Stimulated activated CD4-positive, alpha-beta T cell treated with anti-CD3 and anti-CD28 coated beads, Interleukin-2, amount 100 ng/mL, for 48 hours (primary cell): ENCODE measurements at regions not wholly inside any gene's neighbourhood (a gene's known extent, or its start where the extent isn't known, plus 50 kb on each side); places are given as distances from the start of the nearest gene placed in this dataset.

Experiments used
- DNase-seq, 2 donors: peaks; one replicate each; pipeline ENCODE4 v3.0.0-alpha.2; 2020

DNA sequence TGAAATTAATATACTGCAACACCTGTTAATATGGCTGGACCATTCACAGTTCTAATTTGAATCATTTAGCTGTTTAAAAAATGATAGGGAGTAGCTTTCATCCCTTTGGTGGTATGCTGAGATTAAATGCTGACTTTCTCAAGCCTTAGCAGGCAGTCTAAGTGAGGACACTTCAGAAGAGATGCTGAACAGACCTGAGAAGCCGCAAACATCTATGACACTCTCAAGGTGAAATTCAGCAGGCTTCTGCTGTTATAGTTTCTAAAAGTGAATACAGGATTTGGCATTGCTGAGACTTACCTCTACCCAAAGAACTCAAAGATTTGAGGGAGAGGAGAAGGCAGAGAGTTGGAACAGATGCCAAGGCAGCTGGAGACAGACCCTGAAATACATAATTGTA lies 431.2 kb upstream of the FAM98A start:
- DNase-seq, result no peak

DNA sequence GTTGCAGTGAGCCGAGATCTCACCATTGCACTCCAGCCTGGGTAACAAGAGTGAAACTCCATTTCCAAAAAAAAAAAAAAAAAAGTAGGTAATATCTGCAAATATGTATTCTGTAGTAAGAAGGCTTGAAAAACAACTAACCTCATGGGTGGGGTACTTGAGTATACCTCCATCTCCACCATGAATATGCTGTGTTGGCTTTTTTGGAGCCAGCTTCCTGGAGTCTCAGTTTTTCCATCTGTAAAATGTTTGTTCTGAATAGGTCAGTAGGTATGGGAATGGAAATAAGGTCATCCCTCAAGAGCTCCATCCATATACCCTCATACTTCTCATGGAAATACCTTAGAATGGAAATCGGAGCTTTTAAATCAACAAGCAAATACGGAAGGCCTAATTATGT lies 430.0 kb upstream of the FAM98A start:
- DNase-seq, result no peak

DNA sequence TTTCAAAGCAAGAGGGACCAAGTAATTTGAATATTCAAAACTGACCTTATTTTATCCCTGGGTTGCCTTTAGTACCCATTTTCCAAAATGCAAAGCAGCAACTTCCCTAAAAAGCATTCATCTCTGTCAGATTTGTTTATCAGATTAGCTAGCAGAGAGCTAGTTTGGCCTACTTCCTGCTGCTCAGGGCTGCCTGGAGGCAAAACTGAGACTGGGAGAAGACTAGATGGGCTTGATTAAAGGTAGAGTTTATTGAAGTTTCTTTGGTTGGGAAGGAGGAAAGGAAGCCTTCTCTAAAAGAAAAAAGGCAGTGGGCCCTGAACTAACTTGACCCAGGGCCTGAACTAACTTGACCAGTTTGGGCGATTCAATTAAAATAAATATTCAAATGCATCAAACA lies 426.1 kb upstream of the FAM98A start:
- no peak for DNase-seq

DNA sequence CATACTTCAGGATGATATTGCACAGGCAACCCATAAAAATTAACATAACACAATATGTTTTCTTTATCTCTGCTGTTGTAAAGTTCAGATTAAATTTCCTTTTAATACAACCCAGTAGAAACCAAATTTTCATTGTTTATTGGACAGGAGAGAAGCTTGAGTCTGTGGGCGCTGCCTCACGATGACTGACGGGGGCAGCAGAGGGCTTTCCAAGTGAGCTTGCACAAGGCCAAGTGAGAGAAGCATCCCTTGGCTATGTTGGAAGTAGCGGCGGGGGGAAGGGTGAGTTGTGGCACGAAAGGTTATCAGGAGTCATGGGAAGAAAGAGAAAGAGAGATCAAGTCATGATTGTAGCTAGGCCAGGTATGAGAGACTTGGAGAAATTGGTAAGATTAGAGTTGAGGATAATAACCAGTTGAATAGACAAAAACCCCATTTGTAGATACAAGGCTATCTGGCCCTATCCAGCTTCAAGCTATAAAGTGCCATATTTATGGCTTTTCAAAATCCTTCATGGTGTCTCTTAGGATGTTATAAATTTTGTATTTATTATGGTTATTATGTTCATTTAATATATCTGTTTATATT lies 413.7 kb upstream of the FAM98A start:
- DNase-seq, result peak; percentile 2 to 7

DNA sequence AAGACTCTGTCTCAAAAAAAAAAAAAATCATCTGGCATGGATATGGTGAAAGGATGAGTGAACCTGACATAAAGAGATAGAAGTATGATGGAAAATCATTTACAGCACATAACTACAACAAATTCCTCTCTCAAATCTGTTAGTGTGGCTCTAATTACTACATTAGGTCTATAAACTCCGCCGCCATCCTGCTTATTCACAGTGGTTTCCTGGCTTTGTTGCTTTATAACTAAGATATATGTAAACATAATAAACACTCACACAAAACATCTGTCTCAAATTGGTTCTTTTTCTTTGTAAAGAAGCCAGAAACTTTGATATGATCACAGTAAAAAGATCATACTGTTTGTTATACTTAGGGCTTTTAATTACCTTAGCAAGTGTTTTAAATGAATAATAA lies 412.6 kb upstream of the FAM98A start:
- DNase-seq, result no peak

DNA sequence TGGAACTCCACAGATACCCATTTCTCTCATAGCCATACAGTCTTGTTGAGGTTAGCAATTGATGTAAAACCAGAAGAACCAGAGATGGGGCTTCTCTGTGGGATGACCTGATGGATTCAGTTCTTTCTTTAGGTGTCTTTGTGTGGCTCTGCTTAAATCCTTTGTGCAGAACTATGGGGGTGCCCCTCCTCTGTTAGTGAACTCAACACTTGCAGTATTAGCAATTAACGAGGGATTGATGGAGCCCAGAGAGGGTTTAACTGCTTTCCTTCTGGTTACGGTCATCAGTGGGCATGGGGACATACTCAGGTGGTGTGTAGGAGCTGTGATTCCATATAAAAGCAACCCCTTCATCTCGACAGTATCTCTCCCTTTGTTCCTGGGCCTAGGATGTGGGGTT lies 406.8 kb upstream of the FAM98A start:
- DNase-seq, result no peak

DNA sequence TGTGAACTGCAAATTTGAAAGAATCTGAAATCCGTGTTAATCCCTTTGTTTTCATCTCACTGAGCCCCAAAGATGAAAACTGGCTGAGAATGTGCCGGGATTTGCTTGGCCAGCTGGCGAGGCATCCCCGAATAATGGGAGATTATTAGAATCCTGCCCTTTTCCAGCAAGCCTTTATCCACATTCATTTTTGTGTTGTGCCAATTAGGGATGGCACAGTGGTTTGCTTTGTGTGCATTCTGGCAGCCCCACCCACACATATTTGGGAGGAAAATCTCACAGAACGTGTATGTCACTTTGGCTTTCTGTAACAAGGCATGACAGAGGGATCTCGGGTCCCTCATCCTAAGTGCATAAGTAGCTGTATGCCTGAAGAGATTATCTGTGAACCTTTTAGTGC lies 405.8 kb upstream of the FAM98A start:
- no peak for DNase-seq

DNA sequence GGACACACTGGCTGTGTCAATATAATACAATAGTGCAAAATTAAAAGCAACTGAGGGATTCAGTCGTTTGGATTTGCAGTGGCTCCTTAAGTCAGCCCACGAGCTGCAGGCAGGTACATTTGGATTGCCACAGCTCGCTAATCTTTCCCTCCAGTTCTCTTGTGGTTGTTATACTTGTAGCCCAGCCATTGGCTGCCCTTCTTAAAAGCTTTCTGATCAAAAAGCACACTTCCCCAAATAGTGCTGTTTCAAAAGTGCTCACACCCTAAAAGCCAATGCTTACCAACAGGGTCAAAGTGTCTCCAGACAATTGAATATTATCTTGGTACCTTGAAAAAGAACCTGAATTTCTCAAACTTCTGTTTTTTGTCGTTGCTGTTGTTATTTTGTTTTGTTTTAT lies 404.7 kb upstream of the FAM98A start:
- no peak for DNase-seq

DNA sequence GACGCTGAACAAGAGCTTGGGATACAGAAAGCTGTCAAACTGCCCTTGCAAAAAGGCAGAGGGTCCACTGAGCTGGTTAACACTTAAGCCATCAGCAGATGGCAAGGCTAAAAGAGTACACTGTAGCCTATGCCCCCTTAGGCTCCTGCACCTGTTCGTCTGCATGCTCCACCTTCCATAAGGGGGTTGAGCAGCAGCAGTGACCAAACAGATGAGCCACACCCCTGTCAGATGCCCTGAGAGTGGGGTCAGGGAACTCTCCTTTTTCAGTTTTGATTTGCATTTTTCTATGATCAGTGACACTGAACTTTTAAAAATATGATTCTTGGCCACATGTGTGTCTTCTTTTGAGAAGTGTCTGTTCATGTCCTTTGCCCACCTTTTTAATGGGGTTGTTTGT lies 402.5 kb upstream of the FAM98A start:
- no peak for DNase-seq

DNA sequence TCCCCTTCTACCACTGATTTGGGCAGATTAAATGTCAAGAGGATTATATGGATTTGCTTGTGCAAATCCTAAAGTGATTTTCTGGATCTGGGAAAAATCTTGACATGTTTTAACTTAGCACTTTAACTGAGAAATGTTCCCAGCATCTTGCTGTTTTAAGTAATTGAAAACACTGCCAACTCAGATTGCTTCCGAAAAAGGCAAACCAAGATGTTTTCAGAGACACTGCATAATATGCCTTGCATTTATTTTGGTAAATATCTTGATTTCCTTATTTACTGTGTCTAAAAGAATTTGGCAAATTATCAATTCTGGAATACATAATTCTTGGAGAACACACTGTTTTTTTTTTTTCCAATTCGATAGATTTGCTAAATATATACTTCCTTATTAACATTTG lies 385.0 kb upstream of the FAM98A start:
- DNase-seq, result no peak

DNA sequence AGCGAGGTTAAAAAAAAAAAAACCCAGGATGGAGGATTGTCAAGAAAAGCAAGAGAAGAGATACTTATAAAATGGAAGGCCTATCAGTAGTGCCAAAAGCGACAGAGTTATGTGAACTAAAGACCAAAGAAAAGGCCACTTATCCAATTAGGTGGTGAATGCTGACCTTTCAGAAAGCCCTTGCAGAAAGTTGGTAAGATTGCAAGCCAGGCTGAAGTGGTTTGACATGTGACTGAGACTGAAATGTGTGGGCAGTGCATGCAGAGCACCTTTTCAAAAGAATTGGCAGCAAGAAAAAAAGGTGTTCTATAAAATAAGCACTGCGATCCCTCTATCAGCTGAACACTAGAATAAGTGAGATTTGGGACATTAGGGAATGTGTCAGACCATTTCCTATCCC lies 379.4 kb upstream of the FAM98A start:
- no peak for DNase-seq

DNA sequence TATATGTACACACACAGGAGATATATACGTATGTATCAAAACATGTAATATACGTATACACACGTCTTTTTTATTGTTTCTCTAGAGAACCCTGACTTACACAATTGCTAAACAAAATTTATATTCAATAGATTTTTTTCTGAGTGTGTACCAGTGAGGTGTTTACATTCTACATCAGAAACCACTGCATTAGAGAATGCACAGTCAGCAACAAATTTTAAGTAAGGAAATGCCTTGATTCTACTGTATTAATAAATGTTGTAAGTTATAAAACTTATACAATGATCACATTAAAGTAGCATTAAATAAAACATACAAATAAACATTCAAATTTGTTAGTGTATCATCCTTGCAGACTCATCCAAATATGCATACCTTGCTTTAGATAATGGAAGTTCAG lies 376.4 kb upstream of the FAM98A start:
- no peak for DNase-seq

DNA sequence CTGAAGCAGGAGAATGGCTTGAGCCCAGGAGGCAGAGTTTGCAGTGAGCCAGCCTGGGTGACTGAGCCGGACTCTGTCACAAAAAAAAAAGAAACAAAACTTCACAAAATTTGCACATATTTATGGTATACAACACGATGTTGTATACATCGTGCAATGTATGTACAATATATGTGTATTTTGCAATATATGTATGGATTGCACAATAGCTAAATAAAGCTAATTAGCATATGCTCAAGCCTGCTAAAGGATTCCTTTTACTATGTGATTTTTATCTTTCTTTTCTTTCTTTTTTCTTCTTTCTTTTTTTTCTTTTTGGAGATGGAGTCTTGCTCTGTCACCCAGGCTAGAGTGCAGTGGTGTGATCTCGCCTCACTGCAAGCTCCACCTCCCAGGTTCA lies 368.0 kb upstream of the FAM98A start:
- DNase-seq, result no peak

DNA sequence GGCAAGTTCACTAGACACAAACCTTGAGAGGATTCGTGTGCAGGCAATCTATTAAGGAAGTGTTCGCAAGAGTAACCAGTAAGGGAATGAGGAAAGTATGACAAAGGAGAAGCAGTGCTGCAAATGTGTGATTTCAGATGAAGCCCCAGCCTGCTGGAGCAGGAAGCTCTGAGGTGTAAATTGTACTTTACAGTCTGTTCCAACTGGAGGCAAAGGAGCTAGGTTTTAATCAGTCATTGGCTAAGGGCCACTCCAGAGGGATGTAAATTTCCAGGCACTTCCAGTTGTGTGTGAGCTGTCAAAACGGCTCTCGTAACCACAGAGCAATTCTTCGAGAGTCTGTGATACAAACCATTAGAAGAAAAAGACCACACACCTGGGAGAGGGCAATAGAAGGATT lies 359.5 kb upstream of the FAM98A start:
- no peak for DNase-seq

DNA sequence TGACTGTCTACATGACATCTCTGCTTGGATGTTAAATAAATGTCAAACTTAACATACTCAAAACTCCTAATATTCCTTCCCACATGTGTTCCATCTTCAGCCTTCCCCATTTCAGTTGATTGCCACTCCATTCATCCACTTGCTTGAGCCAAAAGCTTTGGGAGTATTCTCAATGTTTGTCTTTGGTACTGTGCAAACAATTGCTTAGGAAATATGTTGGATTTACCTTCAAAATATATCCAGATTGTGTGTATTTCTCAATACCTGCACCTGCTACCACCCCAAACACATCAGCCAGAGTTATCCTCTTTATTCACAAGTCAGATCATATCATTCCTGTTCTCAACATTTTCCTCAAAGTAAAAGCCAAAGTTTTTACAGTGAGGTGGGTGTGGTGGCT lies 350.3 kb upstream of the FAM98A start:
- DNase-seq, result no peak

DNA sequence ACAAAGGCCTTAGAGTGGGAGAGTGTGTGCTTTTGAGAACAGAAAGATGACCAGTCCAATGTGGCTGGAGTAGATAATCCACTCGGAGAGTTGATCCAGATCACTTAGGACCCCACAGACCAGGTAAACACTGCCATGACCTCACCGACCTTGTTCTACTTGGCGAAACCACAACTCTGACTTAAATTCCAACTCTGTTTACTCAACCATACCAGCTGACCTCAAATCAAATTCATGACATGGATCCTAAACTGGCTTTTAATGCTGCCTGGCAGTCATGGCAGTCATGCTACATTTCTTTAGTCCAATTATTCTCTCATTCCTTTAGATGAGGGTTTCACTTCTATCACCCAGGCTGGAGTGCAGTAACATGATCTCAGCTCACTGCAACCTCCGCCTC lies 347.1 kb upstream of the FAM98A start:
- DNase-seq, result no peak

DNA sequence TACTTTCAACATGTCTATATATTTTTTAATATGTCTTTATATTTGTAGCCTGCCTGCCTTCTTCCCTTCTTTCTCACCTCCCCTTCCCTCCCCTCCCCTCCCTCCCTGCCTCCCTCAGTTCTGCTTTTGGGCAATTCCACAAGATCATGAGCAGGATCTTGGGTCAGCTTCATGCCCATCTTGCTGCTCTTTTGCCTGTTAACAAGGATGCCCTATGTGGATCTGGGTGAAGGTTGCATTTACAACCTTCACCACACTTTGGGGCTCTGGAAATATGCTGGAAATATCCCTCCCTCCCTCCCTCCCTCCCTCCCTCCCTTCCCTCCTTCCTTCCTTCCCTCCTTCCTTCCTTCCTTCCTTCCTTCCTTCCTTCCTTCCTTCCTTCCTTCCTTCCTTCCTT lies 334.1 kb upstream of the FAM98A start:
- DNase-seq, result no peak

DNA sequence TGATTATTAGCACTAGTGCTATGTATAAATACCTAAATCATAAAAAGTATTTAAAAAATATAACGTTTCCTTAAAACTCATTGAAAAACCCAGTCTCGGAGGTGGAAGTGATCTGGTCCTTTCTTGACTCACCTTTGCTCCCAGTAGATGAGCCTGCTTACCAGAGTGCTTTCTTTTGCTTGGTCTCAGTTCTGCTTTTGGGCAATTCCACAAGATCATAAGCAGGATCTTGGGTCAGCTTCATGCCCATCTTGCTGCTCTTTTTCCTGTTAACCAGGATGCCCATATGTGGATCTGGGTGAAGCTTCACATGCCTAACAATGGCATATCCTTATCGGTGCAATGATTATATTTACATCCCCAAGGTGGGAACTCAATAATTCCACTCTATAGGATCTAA lies 332.1 kb upstream of the FAM98A start:
- no peak for DNase-seq

DNA sequence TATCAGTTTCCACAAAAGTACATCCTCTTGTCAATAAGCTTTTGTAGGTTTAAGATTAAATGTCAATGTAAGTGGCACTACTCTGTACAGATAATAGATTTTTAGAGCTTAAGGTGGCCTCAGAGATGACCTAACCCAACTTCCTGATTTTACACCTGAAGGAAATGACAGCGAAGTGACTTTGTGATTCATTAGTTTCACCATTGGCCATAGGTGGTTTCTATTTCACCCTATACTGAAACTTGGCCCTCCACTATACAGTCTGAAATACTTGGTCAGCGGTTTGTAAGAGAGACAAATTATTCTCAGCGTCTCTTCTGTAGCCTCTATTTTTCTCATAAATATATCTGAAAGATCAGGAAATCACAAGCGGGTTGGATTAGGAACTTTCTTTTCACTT lies 330.4 kb upstream of the FAM98A start:
- DNase-seq, result no peak

DNA sequence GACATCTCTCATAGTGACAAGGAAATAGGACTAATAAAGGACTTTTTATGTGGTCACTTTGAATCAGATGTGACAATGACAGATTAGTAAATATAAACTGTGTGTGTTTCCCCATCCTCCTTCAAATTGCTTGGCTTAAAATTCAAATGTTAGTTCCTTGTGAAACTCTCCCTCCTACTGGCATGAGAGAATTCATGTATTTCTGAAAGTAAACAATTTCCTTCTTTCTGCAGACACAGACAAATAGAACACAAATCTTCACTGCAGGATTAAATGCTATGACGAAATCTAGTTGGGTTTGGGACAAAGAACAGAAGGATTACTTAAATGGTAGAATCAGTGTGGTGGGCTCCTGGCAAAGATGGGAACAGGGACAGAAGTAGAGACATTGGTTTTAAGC lies 328.7 kb upstream of the FAM98A start:
- DNase-seq, result no peak

DNA sequence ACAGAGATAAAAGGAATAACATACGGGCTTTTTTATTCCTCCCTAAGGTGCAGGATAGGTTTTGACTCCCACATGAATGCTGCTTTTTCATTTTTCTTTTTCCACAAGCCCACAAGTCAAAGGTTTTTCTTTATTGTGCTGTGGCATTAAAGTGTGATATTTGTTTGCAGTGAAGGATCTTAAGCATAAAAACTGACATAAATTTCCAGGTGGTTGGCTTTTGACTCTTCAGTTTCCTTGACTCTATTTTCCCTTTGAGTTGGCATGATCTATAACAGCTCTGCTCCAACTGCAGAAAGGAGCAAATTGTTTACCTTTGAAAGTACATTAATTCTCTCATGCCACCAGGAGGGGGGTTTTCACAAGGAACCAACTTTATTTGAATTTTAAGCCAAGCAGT lies 326.2 kb upstream of the FAM98A start:
- DNase-seq, result no peak

DNA sequence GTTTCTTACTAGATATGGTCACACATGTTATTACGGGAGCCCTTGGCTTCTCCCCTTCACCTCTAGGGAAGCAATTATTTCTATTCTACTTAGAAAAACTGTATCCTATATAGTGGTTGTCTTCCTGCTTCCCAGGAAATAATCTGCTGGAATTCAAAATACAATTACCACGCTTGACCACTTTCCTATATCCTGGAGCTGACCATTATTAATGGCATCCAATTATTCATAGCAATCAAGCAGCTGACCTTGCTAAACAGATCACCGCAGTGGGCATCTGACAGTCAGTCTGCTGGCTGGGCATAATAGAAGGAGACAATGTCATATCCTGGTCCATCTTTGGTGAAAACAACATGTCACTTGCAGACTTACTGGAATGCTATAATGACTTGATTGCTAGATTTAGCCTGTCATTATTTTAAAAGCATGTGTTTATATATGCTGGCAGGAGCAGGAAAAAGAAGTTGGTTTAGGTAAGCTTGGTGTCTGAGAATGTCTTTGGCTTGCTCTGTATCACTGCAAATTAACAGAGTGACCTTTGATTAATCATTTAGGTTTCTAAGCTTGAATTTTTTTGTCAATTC lies 325.6 kb upstream of the FAM98A start:
- DNase-seq, result no peak

DNA sequence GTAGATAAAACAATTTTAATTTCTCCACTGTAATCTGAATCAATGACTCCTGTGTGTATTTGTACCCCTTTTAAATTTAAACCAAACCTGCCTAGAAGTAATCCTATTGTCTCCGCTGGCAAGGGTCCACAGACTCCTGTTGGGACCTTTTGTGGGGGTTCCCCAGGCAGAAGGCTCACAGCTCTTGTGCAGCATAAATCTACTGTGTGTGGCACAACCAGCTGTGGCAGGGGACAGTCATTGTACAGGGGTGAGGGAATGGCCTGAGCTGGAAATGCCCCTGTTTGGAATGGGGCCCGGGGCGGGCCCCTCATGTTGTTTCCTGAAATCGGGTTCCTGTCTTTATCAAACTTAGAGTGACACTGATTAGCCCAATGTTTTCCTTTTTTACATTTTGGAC lies 318.2 kb upstream of the FAM98A start:
- no peak for DNase-seq

DNA sequence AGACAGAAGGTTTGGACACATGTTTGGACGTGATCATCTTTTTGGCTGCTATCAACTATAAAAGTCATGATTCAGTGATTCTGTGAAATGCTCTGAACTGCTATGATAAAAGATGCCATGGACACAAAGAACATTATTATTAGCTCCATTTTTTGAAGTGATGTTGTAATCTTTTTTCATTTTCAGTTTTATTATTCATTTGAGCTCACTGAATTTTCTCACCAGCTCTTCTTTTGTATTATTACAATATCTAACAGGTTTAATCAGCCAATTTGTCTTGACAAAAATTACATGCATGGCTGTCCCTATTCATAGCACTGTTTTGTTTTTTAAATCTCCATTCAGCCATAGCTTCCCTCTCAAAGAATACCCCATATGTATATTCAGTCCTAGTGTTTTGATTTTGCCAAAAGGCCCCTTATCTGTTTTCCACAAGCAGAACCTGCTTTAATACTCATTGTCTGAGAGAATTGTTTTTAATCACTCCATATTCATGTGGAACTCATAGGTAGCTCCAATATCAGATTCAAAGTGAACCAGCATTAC lies 314.0 kb upstream of the FAM98A start:
- no peak for DNase-seq

DNA sequence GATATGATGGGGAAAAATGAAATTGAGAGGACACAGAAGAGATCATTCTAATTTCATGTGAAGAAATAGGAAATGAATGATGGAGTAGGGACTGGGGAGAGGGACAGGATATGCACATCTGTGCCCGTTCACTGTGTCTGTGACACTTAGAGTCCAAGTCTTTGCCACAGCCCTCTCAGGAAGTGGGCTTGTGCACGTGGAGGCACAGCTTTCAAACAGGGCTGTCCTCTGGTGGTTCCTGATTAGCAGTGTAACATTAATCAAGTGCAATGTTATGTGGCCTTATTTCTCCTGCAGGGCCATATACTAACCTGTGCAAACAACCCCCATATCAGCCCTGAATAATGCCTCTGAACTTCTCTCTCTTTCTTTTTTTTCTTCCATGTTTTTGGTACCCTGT lies 312.2 kb upstream of the FAM98A start:
- DNase-seq, result no peak
